ENCODE measurements at regions not wholly inside any gene's neighbourhood (a gene's known extent, or its start where the extent isn't known, plus 50 kb on each side); places are given as distances from the start of the nearest gene placed in this dataset.

GRCh38 chr13:21849323-21849722 lies 178.4 kb downstream of the FGF9 start:
- no peaks in the 10 kb centered on the region for H4K20me1 ChIP-seq (ENCODE audit: insufficient read depth, low read length)
- no peak overlapping the region for H3K4me2 ChIP-seq (ENCODE audit: low read length)
- H3K9me3 ChIP-seq (ENCODE audit: insufficient read depth, low read depth, low read length): peaks cover 5% of the 10 kb centered on the region
- DNase-seq (ENCODE audit: low read depth) (no peak), FAIRE-seq (no peak)
- Mint-ChIP-seq H3K4me3 (ENCODE audit: unreplicated experiment) (no peak overlapping the region), H3K27ac (ENCODE audit: unreplicated experiment) (no peak overlapping the region), H3K36me3 (ENCODE audit: low read depth, unreplicated experiment) (no peaks in the 10 kb centered on the region), H3K9me3 (ENCODE audit: unreplicated experiment) (peaks cover 2% of the 10 kb centered on the region), H3K27me3 (ENCODE audit: low read depth, unreplicated experiment) (peaks cover 4% of the 10 kb centered on the region), H3K4me1 (ENCODE audit: low read depth, unreplicated experiment) (peaks cover 3% of the 10 kb centered on the region)
- TF ChIP-seq CTCF (IDR thresholded peaks at IDR 0.05; ENCODE audit: insufficient read depth, low read depth, low read length) (no peak), EZH2 (IDR thresholded peaks at IDR 0.05; ENCODE audit: insufficient read depth, low read length) (no peak)
- no peak overlapping the region for H3K27ac ChIP-seq (ENCODE audit: low read depth, low read length)
- no peak overlapping the region for H2AFZ ChIP-seq (ENCODE audit: low read depth, low read length)
- H3K4me3 ChIP-seq (ENCODE audit: insufficient read depth, low read depth, low read length): no peak overlapping the region
- no peak overlapping the region for H3K9ac ChIP-seq (ENCODE audit: low read length)
- no peaks in the 10 kb centered on the region for H3K79me2 ChIP-seq (ENCODE audit: insufficient read depth, low read length)
- H3K36me3 ChIP-seq (ENCODE audit: insufficient read depth, low read length): no peaks in the 10 kb centered on the region
- no peaks in the 10 kb centered on the region for H3K27me3 ChIP-seq (ENCODE audit: insufficient read depth, low read length)
- H3K4me1 ChIP-seq (ENCODE audit: insufficient read depth, low read length): no peaks in the 10 kb centered on the region

DNA sequence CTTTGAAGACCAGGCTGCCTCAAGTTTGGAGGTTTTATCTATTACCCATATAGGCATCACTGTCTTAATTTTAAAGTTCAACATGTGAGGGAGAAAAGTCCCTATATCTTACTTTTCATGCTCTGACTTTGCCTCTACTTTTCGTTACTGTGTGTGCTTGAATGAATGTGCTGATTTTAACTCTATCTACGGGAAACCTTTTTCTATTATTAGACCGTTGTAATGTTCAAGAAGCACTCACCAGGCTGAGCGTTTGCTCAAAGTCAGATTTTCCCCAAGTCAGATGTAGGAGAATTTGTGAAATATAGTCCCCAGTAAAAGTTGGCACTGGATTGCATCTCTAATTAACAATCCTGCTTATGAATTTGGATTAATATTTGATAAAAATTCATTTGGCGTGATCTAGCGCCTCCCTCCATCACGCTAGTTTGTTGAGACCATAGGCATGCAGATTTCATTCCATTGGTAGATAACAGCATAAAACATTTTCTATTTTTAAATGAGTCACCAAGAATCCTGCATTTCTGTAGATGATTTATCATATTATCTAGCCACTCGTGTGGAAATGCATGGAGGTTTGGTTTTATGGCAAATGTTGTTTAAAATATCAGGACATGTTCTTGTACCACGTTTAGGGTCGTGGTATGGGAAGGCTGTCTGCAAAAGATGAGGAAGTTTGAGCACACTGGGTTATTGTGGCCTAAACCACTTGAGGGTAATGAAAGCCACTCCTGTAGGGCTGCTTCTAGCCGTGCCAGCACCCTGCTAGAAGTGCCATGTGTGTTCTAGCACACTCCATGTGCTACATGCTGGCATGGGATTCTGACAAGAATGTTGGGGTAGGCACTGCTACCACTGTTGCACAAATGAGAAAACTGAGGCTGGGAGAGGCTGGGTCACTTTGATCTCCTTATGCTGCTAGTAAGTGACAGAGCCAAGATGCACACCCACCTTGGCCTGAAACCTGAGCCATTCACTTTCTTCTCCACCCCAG lies 179.4 kb downstream of the FGF9 start:
- H3K9me3 ChIP-seq (ENCODE audit: insufficient read depth, low read depth, low read length): peaks cover 5% of the 10 kb centered on the region
- H3K27me3 ChIP-seq (ENCODE audit: insufficient read depth, low read length): no peaks in the 10 kb centered on the region
- Mint-ChIP-seq H3K27me3 (ENCODE audit: low read depth, unreplicated experiment) (peaks cover 4% of the 10 kb centered on the region), H3K27ac (ENCODE audit: unreplicated experiment) (no peak overlapping the region), H3K9me3 (ENCODE audit: unreplicated experiment) (peaks cover 2% of the 10 kb centered on the region), H3K36me3 (ENCODE audit: low read depth, unreplicated experiment) (no peaks in the 10 kb centered on the region), H3K4me3 (ENCODE audit: unreplicated experiment) (no peak overlapping the region), H3K4me1 (ENCODE audit: low read depth, unreplicated experiment) (peaks cover 3% of the 10 kb centered on the region)
- DNase-seq (ENCODE audit: low read depth) (no peak), FAIRE-seq (no peak)
- H3K36me3 ChIP-seq (ENCODE audit: insufficient read depth, low read length): no peaks in the 10 kb centered on the region
- no peak overlapping the region for H3K9ac ChIP-seq (ENCODE audit: low read length)
- no peaks in the 10 kb centered on the region for H3K4me1 ChIP-seq (ENCODE audit: insufficient read depth, low read length)
- H3K4me2 ChIP-seq (ENCODE audit: low read length): no peak overlapping the region
- H3K4me3 ChIP-seq (ENCODE audit: insufficient read depth, low read depth, low read length): no peak overlapping the region
- no peaks in the 10 kb centered on the region for H3K79me2 ChIP-seq (ENCODE audit: insufficient read depth, low read length)
- no peak overlapping the region for H3K27ac ChIP-seq (ENCODE audit: low read depth, low read length)
- no peak overlapping the region for H2AFZ ChIP-seq (ENCODE audit: low read depth, low read length)
- no peaks in the 10 kb centered on the region for H4K20me1 ChIP-seq (ENCODE audit: insufficient read depth, low read length)
- TF ChIP-seq CTCF (IDR thresholded peaks at IDR 0.05; ENCODE audit: insufficient read depth, low read depth, low read length): no peak
- TF ChIP-seq EZH2 (IDR thresholded peaks at IDR 0.05; ENCODE audit: insufficient read depth, low read length): no peak

DNA sequence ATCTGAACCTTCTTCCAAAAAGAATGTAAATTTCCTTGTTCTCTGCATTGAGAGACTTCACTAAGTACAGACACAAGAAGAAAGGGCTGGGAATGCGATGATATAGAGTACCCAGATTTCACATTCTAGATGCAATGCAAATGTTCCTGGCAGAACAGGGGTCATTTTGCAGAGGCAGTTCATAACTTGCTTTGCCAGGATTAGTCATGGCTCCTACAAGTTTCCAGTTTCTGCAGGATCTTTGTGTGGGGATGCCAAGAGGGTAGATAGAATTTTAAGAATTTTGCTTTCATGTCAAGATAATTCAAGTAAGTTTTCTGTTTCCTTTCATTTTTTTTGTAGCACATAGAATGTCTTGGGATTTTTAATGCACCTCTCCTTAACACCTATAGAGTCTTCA lies 181.2 kb downstream of the FGF9 start:
- Histone ChIP-seq H3K27ac (ENCODE audit: low read depth, low read length) (no peak overlapping the region), H3K36me3 (ENCODE audit: insufficient read depth, low read length) (no peaks in the 10 kb centered on the region), H3K4me3 (ENCODE audit: insufficient read depth, low read depth, low read length) (no peak overlapping the region), H4K20me1 (ENCODE audit: insufficient read depth, low read length) (no peaks in the 10 kb centered on the region), H2AFZ (ENCODE audit: low read depth, low read length) (no peak overlapping the region), H3K9ac (ENCODE audit: low read length) (no peak overlapping the region), H3K4me1 (ENCODE audit: insufficient read depth, low read length) (no peaks in the 10 kb centered on the region), H3K27me3 (ENCODE audit: insufficient read depth, low read length) (no peaks in the 10 kb centered on the region), H3K9me3 (ENCODE audit: insufficient read depth, low read depth, low read length) (peaks cover 4% of the 10 kb centered on the region), H3K4me2 (ENCODE audit: low read length) (no peak overlapping the region), H3K79me2 (ENCODE audit: insufficient read depth, low read length) (no peaks in the 10 kb centered on the region)
- Mint-ChIP-seq H3K27ac (ENCODE audit: unreplicated experiment) (no peak overlapping the region), H3K36me3 (ENCODE audit: low read depth, unreplicated experiment) (no peaks in the 10 kb centered on the region), H3K4me1 (ENCODE audit: low read depth, unreplicated experiment) (peaks cover 3% of the 10 kb centered on the region), H3K27me3 (ENCODE audit: low read depth, unreplicated experiment) (peaks cover 4% of the 10 kb centered on the region), H3K9me3 (ENCODE audit: unreplicated experiment) (peaks cover 1% of the 10 kb centered on the region), H3K4me3 (ENCODE audit: unreplicated experiment) (no peak overlapping the region)
- no peak for TF ChIP-seq EZH2 (IDR thresholded peaks at IDR 0.05; ENCODE audit: insufficient read depth, low read length)
- TF ChIP-seq CTCF (IDR thresholded peaks at IDR 0.05; ENCODE audit: insufficient read depth, low read depth, low read length): no peak
- no peak for DNase-seq (ENCODE audit: low read depth)
- no peak for FAIRE-seq
